HG02763 (cell line): ENCODE measurements at regions not wholly inside any gene's neighbourhood (a gene's known extent, or its start where the extent isn't known, plus 50 kb on each side); places are given as distances from the start of the nearest gene placed in this dataset.

ENCODE experiments used
- ATAC-seq: cut with Tn5 transposase; IDR thresholded peaks from one replicate; pipeline ENCODE4 v1.9.1; 2021; ENCODE audit warnings: mild to moderate bottlenecking, moderate library complexity; ENCODE audit not compliant: unreplicated experiment

DNA sequence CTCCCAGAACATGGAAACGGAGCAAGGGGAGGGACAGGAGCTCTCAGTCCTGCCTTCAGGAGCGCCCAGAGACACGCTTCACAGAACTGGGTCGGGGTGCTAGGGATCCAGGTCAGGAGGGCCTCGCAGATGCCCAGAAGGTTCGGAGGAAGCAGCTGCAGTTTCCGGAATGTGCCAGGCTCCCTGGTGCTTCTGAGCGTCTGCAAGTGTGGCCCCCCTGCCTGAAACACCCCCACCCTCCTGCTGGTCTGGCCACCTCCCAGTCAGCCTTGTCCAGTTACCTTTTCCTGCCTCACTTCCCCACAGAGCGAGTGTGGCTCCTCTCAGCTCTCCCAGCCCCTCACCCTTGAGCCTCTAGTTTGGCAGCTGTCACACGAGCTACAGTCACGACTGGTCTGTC is 88.3 kb upstream of the TAF1B start:
- no peak for ATAC-seq

DNA sequence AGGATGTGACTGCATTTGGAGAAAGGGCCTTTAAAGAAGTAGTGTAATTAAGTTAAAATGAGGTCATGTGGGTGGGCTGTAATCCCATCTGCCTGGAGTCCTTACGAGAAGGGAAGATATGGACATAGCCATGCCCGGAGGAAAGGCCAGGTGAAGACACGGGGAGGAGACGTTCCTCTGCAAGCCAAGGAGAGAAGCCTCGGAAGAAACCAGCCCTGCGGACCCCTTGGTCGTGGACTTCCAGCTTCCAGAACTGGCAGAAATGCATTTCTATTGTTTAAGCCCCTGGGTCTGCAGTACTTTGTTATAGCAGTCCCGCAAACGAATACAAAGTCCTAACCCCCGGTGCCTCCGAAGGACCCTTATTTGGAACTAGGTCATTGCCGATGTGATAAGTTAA is 87.6 kb upstream of the TAF1B start:
- ATAC-seq, result no peak

DNA sequence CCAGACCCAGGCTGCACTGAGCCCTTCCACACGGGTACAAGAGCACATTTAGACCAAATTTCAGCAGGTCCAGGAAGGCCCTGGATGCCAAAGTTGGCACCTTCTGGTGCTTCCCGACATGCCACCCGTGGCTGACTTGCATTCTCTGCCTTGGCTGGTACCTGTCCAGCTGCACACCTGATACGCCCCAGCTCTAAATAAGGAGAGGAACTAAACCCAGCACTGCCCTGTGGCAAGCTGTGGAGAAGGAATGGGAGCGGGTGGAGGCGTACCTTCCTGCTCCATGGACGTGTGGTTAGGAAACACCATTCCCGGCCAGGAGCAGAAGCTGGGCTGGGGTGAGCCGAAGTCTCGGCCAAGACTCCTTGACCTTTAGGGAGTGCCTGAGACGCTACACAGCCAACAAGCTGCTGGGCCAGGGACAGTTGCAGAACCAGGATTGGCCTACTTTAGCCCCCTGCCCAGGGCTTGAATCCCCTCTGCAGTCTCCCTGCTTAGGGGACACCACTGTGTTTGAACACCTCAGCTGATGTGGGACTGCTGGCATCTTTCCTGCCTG is 86.5 kb upstream of the TAF1B start:
- ATAC-seq, result no peak

DNA sequence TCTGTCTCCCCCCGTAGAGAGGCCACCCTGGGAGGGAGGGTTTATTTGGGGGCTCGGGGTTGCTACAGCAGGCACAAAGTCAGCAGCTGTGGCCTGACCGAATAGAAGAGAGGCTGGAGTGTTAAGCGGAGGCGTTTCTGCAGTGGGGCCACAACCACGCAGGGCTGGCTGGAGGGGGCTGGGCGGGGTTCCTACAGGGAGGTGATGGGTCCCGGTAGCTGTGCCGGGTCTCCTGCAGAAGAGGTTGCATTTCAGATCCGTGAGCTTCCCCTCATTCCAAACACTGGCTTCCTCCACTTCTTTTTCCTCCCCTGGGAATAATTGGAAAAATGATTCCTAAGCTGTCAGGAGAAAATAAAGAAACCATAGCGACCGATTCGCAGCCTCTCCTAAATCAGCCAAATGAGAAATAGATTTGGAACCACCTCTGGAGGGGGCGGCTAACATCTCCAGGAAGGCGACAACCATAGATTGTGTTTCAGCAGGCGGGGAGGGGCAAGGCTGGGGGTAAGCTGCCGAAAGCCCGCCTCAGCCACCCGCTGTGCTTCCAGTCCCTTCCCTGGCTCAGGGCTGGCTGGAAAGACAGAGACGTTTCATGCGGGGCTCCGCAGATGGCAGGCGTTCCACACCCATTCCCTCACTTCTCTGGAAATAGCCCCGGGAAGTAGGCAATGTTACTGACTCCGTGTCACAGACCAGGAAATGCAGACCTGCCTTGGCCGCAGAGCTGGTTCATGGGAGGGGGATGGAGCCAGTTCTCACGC is 85.6 kb upstream of the TAF1B start:
- ATAC-seq, result no peak

DNA sequence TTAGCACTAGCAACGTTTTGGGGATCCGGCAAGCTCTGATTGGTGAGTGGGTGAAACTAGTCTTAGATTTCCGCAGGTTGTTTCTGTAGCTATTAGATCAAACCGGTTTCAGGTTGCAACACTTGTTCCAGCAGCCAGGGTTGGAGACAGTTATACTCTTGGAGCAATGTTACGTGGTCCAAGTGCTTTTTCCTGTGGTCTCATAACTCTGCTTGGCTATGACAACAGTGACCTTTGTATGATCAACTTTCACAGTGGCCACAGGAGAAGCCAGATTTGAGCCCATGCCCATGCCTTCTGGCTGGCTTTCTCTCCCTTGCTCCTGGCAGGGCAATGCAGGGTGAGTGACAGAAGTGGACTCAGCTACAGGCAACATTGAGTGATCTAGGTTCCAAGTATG is 84.5 kb upstream of the TAF1B start:
- ATAC-seq, result no peak

DNA sequence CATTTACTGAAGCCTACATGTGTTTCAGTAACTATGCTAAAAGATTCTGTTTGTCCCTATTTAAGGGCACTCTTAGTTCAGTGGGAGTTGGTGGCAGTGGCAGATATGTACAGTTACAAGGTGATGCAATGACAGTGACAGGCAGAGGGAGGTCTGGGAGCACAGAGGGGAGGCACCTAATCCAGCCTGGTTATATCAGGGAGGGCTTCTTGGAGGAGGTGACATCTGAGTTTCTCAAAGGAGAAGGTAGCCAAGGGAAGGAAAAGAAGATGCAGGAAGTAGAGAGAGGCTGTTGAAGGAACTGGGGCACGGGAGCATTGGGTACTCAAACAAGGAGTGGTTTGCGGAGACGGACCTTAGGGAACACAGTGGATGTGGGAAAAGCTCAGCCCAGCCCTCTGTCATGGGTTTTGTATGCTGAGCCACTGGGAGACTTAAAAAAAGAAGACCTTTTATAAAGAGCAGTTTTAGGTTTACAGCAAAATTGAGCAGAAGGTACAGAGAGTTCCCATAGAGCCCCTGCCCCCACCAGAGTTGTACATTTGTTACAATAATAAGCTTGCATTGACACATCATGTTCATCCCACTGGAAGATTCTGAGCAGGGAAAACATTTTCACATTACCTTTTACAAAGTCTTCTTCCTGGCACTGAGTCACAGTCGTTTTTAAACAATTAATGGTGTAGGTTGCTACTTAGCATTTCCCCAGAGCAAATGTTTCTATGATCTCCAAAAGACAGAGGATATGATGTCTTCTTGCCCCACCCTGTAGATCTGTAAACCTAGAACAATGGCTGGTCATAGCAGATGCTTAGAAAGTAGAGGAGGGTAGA is 83.0 kb upstream of the TAF1B start:
- ATAC-seq, result no peak

DNA sequence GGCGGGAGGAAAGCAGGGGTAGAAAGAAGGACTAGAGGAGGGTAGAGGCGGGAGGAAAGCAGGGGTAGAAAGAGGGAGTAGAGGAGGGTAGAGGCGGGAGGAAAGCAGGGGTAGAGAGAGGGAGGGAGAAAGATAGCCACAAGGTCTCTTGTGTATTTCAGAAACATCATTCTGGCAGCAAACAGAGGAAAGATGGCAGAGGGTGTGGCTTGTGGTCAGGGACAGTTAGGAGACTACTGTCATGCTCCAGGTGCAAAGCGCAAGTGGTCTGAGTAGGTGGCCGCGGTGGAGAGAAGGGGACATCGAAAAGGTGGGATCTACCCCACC is 82.4 kb upstream of the TAF1B start:
- ATAC-seq, result no peak

DNA sequence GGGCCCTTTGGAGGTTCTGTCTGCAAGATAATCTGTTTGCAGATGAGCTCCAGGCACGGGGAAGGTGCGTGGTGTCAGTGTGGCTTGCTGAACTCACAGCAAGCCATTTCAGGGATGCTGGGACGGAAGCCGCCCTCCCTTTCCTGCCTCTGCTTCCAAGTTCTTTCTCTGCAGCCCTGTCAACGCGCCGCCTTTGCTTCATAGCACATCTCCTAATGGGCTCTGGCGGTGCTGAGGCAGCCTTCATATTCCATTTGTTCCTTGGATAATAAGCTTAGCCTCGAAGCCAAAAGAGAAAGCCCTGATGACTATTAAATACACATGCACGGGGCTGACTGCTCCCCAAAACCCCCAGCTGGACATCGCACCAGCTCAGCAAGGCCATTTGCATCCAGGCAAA is 81.7 kb upstream of the TAF1B start:
- ATAC-seq, result no peak

DNA sequence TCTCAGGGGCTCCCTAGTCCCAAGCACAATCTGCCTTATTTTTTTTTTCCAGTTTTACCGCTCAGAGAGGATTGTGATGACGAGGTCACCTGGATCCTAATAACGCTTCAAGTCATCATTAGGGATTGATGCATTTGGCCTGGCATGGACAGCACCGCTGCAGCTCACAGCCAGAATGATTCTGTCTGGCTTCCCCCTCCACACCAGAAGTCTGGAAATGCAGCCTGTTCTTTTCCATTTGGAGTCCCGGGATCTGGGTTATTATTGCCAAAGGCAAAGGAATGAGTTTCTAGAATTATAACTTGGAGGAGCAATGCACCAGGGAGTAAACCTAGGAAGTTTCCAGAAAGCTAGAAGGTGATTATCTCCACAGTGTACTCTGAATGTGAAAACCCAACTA is 81.1 kb upstream of the TAF1B start:
- no peak for ATAC-seq

DNA sequence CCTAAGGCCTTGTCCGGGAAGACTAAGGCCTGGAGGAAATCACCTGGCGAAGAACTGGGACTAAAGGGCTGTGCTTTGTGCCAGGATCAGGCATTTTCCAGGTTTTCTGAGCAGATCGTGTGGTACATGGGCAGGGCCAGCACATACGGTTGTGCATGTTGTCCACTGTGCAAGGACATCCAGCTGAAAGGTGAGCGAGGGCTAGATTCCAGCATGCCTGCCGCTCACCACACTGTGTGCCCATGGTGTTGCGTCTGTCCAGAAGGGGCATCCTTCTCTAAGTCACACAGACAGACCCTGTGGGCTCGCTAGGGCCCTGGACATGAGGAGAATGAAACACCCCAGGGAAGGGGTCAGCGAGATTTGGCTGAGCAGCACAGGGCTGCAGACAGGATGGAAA is 80.3 kb upstream of the TAF1B start:
- ATAC-seq, result no peak

DNA sequence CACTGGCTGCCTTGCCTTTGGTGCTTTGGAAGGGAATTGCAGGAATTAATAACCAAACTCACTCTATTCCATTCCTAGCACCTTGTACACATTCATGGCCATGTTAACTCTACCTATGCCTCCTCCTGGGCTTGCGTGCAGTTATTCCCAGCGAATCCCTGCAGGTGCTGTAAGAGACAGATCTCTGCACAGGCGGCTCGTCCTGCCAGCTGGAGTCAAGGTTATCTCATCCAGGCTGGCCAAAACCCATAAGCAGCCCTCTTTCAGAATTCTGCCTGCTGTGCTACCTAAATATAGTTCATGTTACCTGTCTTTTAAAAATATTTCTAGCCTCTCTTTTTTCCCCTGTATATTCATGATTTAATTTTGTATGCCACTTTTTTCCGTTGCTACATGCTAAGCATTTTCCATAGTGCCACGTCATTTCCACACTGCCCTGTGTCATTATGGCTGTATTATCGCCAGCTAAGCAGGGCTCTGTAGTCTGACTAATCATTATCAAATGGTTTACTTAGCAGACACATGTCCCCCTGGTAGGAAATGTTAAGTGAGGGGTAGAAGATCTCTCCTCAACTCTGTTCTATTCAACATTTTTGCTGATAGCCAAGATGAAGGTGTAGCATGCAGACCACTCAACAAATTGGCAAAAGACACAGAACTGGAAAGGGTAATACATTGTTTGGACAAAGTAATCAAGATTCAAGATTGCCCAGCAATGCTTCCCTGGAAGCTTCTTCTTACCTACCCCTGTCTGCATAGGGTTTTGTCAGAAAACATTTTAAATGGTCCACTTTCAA is 79.7 kb upstream of the TAF1B start:
- ATAC-seq, result no peak

DNA sequence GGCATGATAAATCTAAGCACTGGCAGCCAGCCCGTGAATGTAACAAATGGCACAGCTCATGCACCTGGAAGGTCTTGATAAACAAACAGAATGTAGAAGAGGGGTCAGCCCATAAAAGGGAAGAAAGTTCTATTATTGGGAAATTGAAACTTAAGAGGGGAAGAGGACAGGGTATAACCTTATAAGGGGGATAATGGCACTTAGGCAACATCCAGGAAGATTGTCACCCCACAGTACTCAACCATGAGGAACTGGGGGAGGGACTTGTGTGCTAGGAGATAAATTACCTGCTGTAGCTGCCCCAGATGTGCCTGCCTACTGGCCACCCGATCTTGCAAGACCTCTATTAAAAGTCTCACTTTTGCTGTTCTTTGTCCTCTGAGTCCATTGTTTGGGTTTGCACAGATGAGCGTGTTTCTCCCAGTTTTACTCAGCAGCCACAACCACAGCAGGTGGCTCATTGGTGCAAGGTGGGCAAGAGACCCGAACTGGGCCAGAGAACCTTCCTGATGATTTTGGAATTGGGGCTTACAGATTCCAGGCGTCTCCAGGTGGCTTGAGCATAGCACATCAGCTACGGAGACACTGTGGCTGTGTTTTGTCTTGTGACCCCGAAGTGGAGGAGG is 79.0 kb upstream of the TAF1B start:
- ATAC-seq, result no peak

DNA sequence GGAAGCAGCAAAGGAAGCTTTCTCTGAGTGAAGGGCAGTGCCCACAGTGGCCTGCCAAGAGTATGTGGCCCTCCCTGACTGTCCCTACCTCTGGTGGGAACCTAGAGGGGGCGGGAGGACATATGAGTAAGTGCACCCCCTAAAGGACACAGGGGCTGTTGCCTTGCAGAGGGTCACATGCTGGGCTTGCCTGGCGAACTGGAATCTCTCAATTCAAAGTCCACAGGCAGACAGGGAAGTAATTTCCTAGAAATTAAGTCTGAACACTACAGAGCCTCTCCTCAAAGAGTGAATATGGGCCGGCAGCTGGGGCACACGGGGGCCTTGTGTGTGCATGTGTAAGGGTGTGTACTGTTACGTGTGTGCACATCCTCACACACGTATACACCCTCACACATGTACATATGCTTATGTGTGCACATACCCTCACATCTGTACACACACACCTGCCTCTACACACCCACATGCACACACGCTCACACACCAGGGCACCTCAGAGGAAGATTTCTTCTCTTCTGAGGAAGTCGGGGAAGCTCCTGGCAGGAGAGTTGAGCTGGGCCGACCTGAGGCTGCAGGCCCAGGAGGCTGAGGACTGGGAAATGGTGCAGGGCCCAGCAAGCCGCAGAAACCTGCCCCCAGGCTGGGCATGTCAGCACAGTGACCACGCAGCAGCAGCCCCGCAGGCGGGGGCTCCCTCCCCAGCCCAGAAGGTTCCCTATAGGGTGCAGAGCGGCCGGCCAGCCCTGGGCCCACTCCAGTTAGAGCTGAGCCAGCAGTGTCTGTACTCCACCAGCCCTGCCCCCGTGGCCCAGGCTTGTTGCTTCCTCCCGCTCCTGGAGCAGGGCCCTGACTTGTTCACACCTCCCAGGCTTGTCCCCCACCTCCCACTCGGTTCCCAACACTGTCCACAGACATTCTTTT is 77.4 kb upstream of the TAF1B start:
- no peak for ATAC-seq

DNA sequence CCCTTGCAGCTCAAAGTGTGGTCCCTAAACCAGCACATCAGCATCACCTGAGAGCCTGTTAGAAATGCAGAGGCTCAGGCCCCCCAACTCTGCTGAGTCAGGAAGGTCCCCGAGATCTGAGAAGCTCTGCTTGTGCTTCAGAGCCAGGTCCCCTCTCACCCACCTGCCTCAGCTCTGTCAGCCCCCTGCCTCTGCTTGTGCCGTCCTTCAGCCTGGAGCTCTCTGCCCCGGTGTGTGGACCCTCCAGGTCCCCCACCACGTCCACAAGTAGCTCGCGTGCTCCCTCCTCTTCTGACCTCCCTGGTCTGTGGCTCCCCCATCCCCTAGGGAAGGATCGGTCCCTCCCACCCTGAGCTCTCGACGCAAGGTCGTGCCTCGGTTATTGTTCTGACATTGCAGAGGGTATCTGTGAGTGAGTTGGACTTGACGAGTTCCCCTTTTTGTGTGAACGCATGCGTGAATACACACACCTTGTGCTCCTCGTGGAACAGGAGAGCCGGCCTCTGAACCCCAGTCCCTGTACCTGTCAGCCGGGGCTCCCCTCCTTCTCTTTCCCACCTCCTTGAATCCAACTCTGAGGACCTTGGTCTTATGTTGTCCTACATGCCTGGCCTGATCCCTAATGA is 75.5 kb upstream of the TAF1B start:
- no peak for ATAC-seq

DNA sequence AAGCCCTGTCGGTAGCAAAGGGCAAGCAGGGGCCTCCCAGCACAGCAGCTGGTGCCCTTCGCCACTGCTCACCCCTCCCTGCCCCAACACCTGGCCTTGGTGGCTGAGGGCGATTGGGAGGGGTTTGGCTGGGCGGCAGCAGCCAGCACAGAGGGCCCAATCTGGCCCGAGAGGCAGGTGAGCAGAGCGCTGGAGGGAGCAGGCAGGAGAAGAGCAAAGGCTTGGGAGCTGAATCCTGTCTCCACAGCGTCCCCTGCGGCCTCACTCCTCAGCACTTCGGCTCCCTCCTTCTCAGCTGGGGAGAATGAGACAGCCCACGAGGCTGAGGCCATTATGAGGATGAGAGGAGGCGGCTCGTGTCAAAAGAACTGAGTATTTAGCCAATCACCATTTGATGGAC is 74.9 kb upstream of the TAF1B start:
- no peak for ATAC-seq

DNA sequence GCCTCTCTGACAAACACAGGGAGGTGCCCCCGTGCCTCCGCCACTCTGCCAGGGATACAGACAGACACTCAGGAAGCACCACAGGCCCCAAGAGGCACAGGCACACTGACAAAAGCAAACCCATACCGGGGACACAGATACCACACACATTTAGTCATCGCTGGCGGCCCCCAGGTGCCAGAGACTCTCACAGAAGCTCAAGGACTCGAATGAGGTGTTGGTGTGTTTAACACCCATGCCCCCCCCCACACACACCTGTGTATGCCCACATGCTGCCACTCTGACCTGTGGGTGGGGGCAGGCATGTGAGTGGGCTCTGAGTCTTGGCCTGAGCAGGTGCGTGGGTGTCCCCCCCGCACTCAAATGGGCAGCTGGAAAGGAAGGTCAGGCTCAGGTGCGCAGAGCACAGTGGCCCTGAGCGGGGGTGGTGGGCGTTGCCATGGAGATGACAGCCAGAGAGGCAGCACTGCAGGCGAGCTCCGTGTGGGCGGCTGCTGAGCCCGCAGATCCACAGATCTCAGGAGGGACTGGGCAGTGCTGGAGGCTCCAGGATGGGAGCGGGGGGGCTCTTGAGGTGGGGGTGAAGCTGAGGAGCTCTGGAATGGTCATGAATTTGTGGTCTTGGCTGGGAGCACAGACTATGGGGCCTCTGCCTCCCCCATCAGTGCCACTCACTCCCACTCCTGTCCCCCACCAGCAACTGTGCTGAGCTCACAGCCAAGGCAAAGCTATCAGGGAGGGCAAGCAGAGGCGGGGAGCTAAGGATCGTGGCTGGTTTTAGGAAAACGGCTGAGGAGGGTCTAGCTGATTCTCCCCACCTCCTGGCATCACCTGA is 73.9 kb upstream of the TAF1B start:
- no peak for ATAC-seq

DNA sequence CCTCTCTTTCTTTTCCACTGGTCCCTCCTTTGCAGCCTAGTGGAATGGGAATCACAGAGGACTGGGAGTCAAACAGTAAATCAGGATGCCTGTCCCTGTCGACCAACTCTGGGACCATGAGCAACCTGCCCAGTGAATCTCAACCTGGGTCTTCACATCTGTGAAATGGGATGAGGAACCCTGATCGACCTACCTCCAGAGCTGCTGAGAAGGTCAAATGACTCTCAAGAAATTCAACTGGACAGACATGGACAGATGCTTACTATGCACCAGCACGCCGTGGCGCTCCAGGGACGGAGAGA is 73.3 kb upstream of the TAF1B start:
- ATAC-seq, result no peak

DNA sequence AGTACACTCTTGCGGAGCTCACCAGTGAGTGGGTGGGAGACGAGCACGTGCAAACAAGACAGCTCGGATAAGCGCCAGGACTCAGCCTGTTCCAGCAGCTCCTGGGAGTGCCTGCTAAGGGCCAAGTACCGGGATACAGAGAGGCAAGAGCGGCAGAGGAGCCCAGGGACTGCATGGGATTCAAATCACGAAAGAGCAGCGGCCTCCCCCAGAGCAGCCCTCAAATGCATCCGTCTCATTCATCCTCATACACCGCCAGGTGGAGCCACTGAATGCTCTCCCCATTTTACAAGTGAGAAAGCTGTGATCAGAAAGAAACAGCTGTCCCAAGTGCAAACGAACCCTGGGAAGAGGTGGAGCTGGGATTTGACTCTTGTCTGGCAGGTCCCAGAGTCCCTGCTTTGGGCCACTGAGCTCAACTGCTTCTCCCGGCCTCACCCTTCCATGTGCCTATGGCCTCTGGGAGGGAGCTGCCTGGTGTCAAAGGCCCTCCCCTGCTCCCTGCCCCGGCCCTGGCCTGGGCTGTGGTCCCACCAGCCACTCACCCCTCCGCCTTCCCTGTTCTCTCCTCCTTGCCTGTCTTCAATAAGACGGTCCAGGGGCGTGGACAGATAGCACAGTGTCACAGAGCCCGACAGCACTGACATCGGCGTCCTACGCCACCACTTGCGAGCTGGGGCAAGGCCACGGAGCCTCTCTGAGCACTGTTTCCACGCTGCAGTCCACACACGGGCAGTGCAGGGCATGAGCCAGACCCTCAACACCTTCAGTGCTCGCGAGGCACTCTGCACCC is 72.8 kb upstream of the TAF1B start:
- ATAC-seq, result no peak
